HepG2 (cell line): ENCODE measurements at regions not wholly inside any gene's neighbourhood (a gene's known extent, or its start where the extent isn't known, plus 50 kb on each side); places are given as distances from the start of the nearest gene placed in this dataset.

Experiments
- ATAC-seq: fragments of 200-7000 bp; cut with Tn5 transposase; 3 replicates; pipeline ENCODE4 v1.9.1; 2020; ENCODE audit warnings: mild to moderate bottlenecking, moderate library complexity
- BruUV-seq: library from RNA; stranded (reverse); fragments of 400-500 nt; replicated peaks from 2 replicates; lab custom pipeline; 2021; lab: Mats Ljungman, UMichigan
- CTCF ChIA-PET: fragments of 300-600 bp; formaldehyde crosslinking; extraction: SDS; loops from one replicate; lab custom pipeline; 2021; ENCODE audit warnings: low total read pairs, inconsistent platforms, low intra/inter-chr PET ratio; lab: Yijun Ruan, JAX
- POLR2A ChIA-PET: fragments of 350-600 bp; sonication (Branson Sonifier 250); formaldehyde crosslinking; loops from one replicate; lab custom pipeline; 2020; ENCODE audit warnings: antibody characterized with exemption, inconsistent platforms; lab: Yijun Ruan, JAX
- DNase-seq: peaks from one replicate; pipeline ENCODE4 v3.0.0-alpha.2; 2015; ENCODE audit warnings: low spot score
- FAIRE-seq: peaks from 3 replicates; lab custom pipeline; 2011; peaks lifted over from hg19 to GRCh38; lab: Jason Lieb, UNC
- H2AFZ ChIP-seq: one replicate; pipeline ENCODE4 v1.6.1; 2011; ENCODE audit warnings: low read length, inconsistent platforms
- H3K27ac ChIP-seq: fragments of 300-600 bp; 3 replicates; pipeline ENCODE4 v1.8.0; 2011; ENCODE audit warnings: mixed run types, mild to moderate bottlenecking, mixed read lengths, low read length, inconsistent platforms; ENCODE audit not compliant: insufficient read depth; ENCODE audit errors: extremely low read length
- H3K27me3 ChIP-seq, 2 experiments: fragments of 200-600 bp in 1 of 2; 2 replicates in 1 of 2; 3 replicates in 1 of 2; pipeline versions ENCODE4 v1.6.0 to v1.8.0; 2011; ENCODE audit warnings: low read length in 2 of 2, mild to moderate bottlenecking in 2 of 2, moderate library complexity in 2 of 2, inconsistent platforms in 1 of 2; ENCODE audit not compliant: insufficient read depth in 2 of 2, control insufficient read depth in 1 of 2
- H3K36me3 ChIP-seq, 2 experiments: fragments of 200-600 bp in 1 of 2; replicated peaks in 1 of 2; 2 replicates in 1 of 2; 3 replicates in 1 of 2; pipeline versions ENCODE4 v1.5.1 to v1.8.0; 2011; ENCODE audit warnings: low read length in 2 of 2, inconsistent platforms in 1 of 2; ENCODE audit not compliant: insufficient read depth in 2 of 2, control insufficient read depth in 1 of 2
- H3K4me1 ChIP-seq: 2 replicates; pipeline ENCODE4 v1.5.1; 2012; ENCODE audit warnings: low read length, inconsistent platforms; ENCODE audit not compliant: insufficient read depth
- H3K4me2 ChIP-seq: 2 replicates; pipeline ENCODE4 v1.6.0; 2011; ENCODE audit warnings: low read depth, low read length, inconsistent platforms
- H3K4me3 ChIP-seq, 3 experiments: fragments of 200-600 bp in 1 of 3; sonication (generic), shearing (Covaris generic) in 1 of 3; replicated peaks in 1 of 3; 2 replicates each; pipeline ENCODE4 v1.5.1; 2011 to 2016; ENCODE audit warnings: low read length in 3 of 3, inconsistent platforms in 2 of 3, low read depth in 2 of 3, mild to moderate bottlenecking in 2 of 3, control low read depth in 1 of 3, mixed read lengths in 1 of 3; ENCODE audit not compliant: insufficient read depth in 1 of 3
- H3K79me2 ChIP-seq: one replicate; pipeline ENCODE4 v1.6.1; 2011; ENCODE audit warnings: low read length, inconsistent platforms; ENCODE audit not compliant: insufficient read depth
- H3K9ac ChIP-seq: 2 replicates; pipeline ENCODE4 v1.6.0; 2011; ENCODE audit warnings: mild to moderate bottlenecking, low read depth, low read length, inconsistent platforms; ENCODE audit not compliant: insufficient read depth
- H3K9me3 ChIP-seq: 2 replicates; pipeline ENCODE4 v1.5.1; 2012; ENCODE audit warnings: mild to moderate bottlenecking, low read length
- H4K20me1 ChIP-seq: 2 replicates; pipeline ENCODE4 v1.6.0; 2011; ENCODE audit warnings: inconsistent platforms, mild to moderate bottlenecking, low read length, moderate library complexity; ENCODE audit not compliant: insufficient read depth
- BORCS8-MEF2B ChIP-seq: sonication (generic); formaldehyde crosslinking; IDR thresholded peaks from 2 replicates; pipeline ENCODE4 v1.8.0; 2022; ENCODE audit warnings: mild to moderate bottlenecking, missing genetic modification reagents
- CREB1 ChIP-seq, 2 experiments: fragments of 450-650 bp in 1 of 2; IDR thresholded peaks; 2 replicates each; pipeline ENCODE4 v1.6.1; 2016 to 2017; ENCODE audit warnings: control low read depth in 1 of 2, mild to moderate bottlenecking in 1 of 2, missing compliant biosample characterization in 1 of 2, missing genetic modification characterization in 1 of 2
- HOXA7 ChIP-seq: sonication (generic); formaldehyde crosslinking; IDR thresholded peaks from 2 replicates; pipeline ENCODE4 v1.8.1; 2022; ENCODE audit warnings: mild to moderate bottlenecking, missing genetic modification reagents, moderate library complexity
- IRF1 ChIP-seq: sonication (generic); formaldehyde crosslinking; IDR thresholded peaks from 2 replicates; pipeline ENCODE4 v1.4.0; 2020; ENCODE audit warnings: low read depth, mild to moderate bottlenecking, missing genetic modification reagents
- JARID2 ChIP-seq: sonication (generic); formaldehyde crosslinking; IDR thresholded peaks from 2 replicates; pipeline ENCODE4 v1.8.1; 2023; ENCODE audit warnings: missing genetic modification reagents, inconsistent platforms; ENCODE audit not compliant: insufficient replicate concordance
- KAT2B ChIP-seq: fragments of 150-350 bp; IDR thresholded peaks from 2 replicates; pipeline ENCODE4 v1.6.1; 2014; ENCODE audit warnings: low read depth, low read length, borderline replicate concordance
- KAT8 ChIP-seq: IDR thresholded peaks from 2 replicates; pipeline ENCODE4 v1.6.1; 2016; ENCODE audit warnings: missing genetic modification reagents, missing compliant biosample characterization
- NFKB2 ChIP-seq: sonication (generic); formaldehyde crosslinking; IDR thresholded peaks from 2 replicates; pipeline ENCODE4 v1.4.0; 2020; ENCODE audit warnings: missing genetic modification reagents, borderline replicate concordance
- NONO ChIP-seq, 2 experiments: fragments of 450-650 bp in 1 of 2; sonication (generic) in 1 of 2; formaldehyde crosslinking in 1 of 2; IDR thresholded peaks in 1 of 2; conservative IDR thresholded peaks in 1 of 2; 2 replicates each; pipeline versions ENCODE4 v1.6.1 to v1.8.0; 2017 to 2022; ENCODE audit warnings: mild to moderate bottlenecking in 1 of 2, missing genetic modification reagents in 1 of 2, moderate library complexity in 1 of 2
- PBX2 ChIP-seq: IDR thresholded peaks from 2 replicates; pipeline ENCODE4 v1.6.1; 2016; ENCODE audit warnings: control low read depth
- POGK ChIP-seq: sonication (generic); formaldehyde crosslinking; conservative IDR thresholded peaks from 2 replicates; pipeline ENCODE4 v1.8.0; 2022; ENCODE audit warnings: mild to moderate bottlenecking, moderate library complexity, missing genetic modification reagents
- SOX6 ChIP-seq, 2 experiments: fragments of 450-650 bp in 1 of 2; sonication (generic) in 1 of 2; formaldehyde crosslinking in 1 of 2; IDR thresholded peaks; 2 replicates each; pipeline versions ENCODE4 v1.4.0 to v1.6.1; 2017 to 2020; ENCODE audit warnings: antibody characterized with exemption in 1 of 2, mild to moderate bottlenecking in 1 of 2, missing genetic modification reagents in 1 of 2
- ZNF326 ChIP-seq: sonication (generic); formaldehyde crosslinking; IDR thresholded peaks from 2 replicates; pipeline ENCODE4 v1.4.0; 2020; ENCODE audit warnings: missing genetic modification reagents, borderline replicate concordance
- ZNF629 ChIP-seq: sonication (generic); formaldehyde crosslinking; conservative IDR thresholded peaks from 2 replicates; pipeline ENCODE4 v1.5.0; 2020; ENCODE audit warnings: missing genetic modification reagents
- WGBS: methylation state at CpG from one replicate; pipeline ENCODE4 v1.1.6; 2017; ENCODE audit warnings: low lambda C conversion rate; 5-methylcytosine and 5-hydroxymethylcytosine counted together
- in situ Hi-C: cut with HindIII; loops from 2 replicates; pipeline ENCODE4 v1.10.0; 2017; ENCODE audit warnings: low pct_unique_long_range_greater_than_20kb; ENCODE audit not compliant: extremely low pct_ligation_motif_present
- intact Hi-C: fragments of 100-400 bp; cut with micrococcal nuclease; formaldehyde crosslinking; loops from one replicate; pipeline ENCODE4 v1.10.0; 2022; ENCODE audit not compliant: unreplicated experiment

GRCh38 chr5:13540168-13540750, 404.2 kb downstream of the DNAH5 start:
- Histone ChIP-seq H3K4me1 (no peaks in the 10 kb centered on the region), H3K4me3 (no peak overlapping the region), H3K79me2 (no peaks in the 10 kb centered on the region), H3K36me3 (no peaks in the 10 kb centered on the region), H3K27me3 (no peaks in the 10 kb centered on the region), H3K4me2 (no peak overlapping the region), H3K9ac (no peak overlapping the region), H4K20me1 (no peaks in the 10 kb centered on the region), H2AFZ (no peak overlapping the region), H3K27ac (no peak overlapping the region), H3K9me3 (peaks cover 75% of the 10 kb centered on the region)
- intact Hi-C loops, result no loop called here
- no peak for TF ChIP-seq PBX2 (CRISPR knock-in tag)
- no peak for TF ChIP-seq IRF1 (CRISPR knock-in tag)
- no peak for TF ChIP-seq KAT2B
- TF ChIP-seq BORCS8-MEF2B, result no peak
- TF ChIP-seq JARID2, result no peak
- TF ChIP-seq POGK (CRISPR knock-in tag), result no peak
- no peak for TF ChIP-seq ZNF326 (CRISPR knock-in tag)
- no peak for TF ChIP-seq SOX6 (IDR thresholded peaks at IDR 0.05)
- TF ChIP-seq SOX6 (CRISPR knock-in tag; IDR thresholded peaks at IDR 0.05), result no peak
- TF ChIP-seq CREB1 (IDR thresholded peaks at IDR 0.05), result no peak
- TF ChIP-seq CREB1 (CRISPR knock-in tag; IDR thresholded peaks at IDR 0.05), result no peak
- TF ChIP-seq HOXA7, result no peak
- no peak for TF ChIP-seq ZNF629 (CRISPR knock-in tag)
- TF ChIP-seq KAT8 (CRISPR knock-in tag), result no peak
- TF ChIP-seq NONO (IDR thresholded peaks at IDR 0.05), result no peak
- TF ChIP-seq NONO (CRISPR knock-in tag; conservative IDR thresholded peaks at IDR 0.05), result no peak
- TF ChIP-seq NFKB2 (CRISPR knock-in tag), result no peak
- BruUV-seq, result no TSS peak
- no peak for ATAC-seq
- ChIA-PET POLR2A (no interaction called here), CTCF (no interaction called here)
- in situ Hi-C loops, result no loop called here
- 0% methylated on average over 2 of the region's 2 CpGs for WGBS
- no peak for DNase-seq
- FAIRE-seq, result no peak
